SK-N-SH treated with all-trans-retinoic acid at 6 μM for 48 hours (cell line): ENCODE measurements at regions not wholly inside any gene's neighbourhood (a gene's known extent, or its start where the extent isn't known, plus 50 kb on each side); places are given as distances from the start of the nearest gene placed in this dataset.

Source experiments
- ARNTL ChIP-seq: fragments of 450-650 bp; formaldehyde crosslinking; IDR thresholded peaks from 2 replicates; pipeline ENCODE4 v1.5.0; 2020; ENCODE audit warnings: low read depth, mild to moderate bottlenecking, moderate library complexity, borderline replicate concordance
- CREB5 ChIP-seq: fragments of 250-450 bp; sonication (Bioruptor Pico); IDR thresholded peaks from 2 replicates; pipeline ENCODE4 v1.5.1; 2020; ENCODE audit warnings: low read depth, mild to moderate bottlenecking, moderate library complexity
- OSR1 ChIP-seq: fragments of 250-450 bp; sonication (Bioruptor Pico); IDR thresholded peaks from 2 replicates; pipeline ENCODE4 v1.8.0; 2022; ENCODE audit warnings: moderate library complexity, mild to moderate bottlenecking, inconsistent platforms
- PATZ1 ChIP-seq: fragments of 250-450 bp; sonication (Bioruptor Pico); IDR thresholded peaks from 2 replicates; pipeline ENCODE4 v1.8.0; 2020; ENCODE audit warnings: mild to moderate bottlenecking, moderate library complexity, borderline replicate concordance
- PPARA ChIP-seq: fragments of 250-450 bp; sonication (Bioruptor Pico); IDR thresholded peaks from 2 replicates; pipeline ENCODE4 v1.5.0; 2020; ENCODE audit warnings: mild to moderate bottlenecking, borderline replicate concordance
- RARB ChIP-seq: fragments of 250-450 bp; sonication (Bioruptor Pico); IDR thresholded peaks from 2 replicates; pipeline ENCODE4 v1.8.0; 2021; ENCODE audit warnings: mild to moderate bottlenecking, moderate library complexity
- TCF4 ChIP-seq: fragments of 250-450 bp; sonication (Bioruptor Pico); IDR thresholded peaks from 2 replicates; pipeline ENCODE4 v1.8.0; 2021; ENCODE audit warnings: mild to moderate bottlenecking, moderate library complexity, borderline replicate concordance
- ZC3H10 ChIP-seq: fragments of 250-450 bp; sonication (Bioruptor Pico); IDR thresholded peaks from 2 replicates; pipeline ENCODE4 v1.5.1; 2021; ENCODE audit warnings: mild to moderate bottlenecking, moderate library complexity
- ZFP3 ChIP-seq: fragments of 250-450 bp; sonication (Bioruptor Pico); IDR thresholded peaks from 2 replicates; pipeline ENCODE4 v1.5.0; 2020; ENCODE audit warnings: mild to moderate bottlenecking, moderate library complexity
- ZFP30 ChIP-seq: fragments of 450-650 bp; formaldehyde crosslinking; IDR thresholded peaks from 2 replicates; pipeline ENCODE4 v1.5.0; 2022; ENCODE audit warnings: mild to moderate bottlenecking, moderate library complexity
- ZNF565 ChIP-seq: fragments of 450-650 bp; formaldehyde crosslinking; conservative IDR thresholded peaks from 2 replicates; pipeline ENCODE4 v1.5.0; 2020; ENCODE audit warnings: low read depth, mild to moderate bottlenecking, moderate library complexity
- ZNF70 ChIP-seq: fragments of 450-650 bp; formaldehyde crosslinking; IDR thresholded peaks from 2 replicates; pipeline ENCODE4 v1.5.0; 2020; ENCODE audit warnings: mild to moderate bottlenecking, moderate library complexity
- ZNF8 ChIP-seq: fragments of 450-650 bp; formaldehyde crosslinking; IDR thresholded peaks from 2 replicates; pipeline ENCODE4 v1.5.0; 2020; ENCODE audit warnings: mild to moderate bottlenecking, moderate library complexity

- TF ChIP-seq ZNF565: no peak
- TF ChIP-seq CREB5 (CRISPR knock-in tag): no peak
- no peak for TF ChIP-seq PATZ1 (CRISPR knock-in tag)
- no peak for TF ChIP-seq PPARA (CRISPR knock-in tag)
- TF ChIP-seq ZC3H10 (CRISPR knock-in tag): no peak
- TF ChIP-seq ZFP30: no peak
- TF ChIP-seq ARNTL: no peak
- TF ChIP-seq RARB (CRISPR knock-in tag): no peak
- no peak for TF ChIP-seq ZFP3 (CRISPR knock-in tag)
- no peak for TF ChIP-seq OSR1 (CRISPR knock-in tag)
- no peak for TF ChIP-seq ZNF8 (CRISPR knock-in tag)
- no peak for TF ChIP-seq TCF4 (CRISPR knock-in tag)
- TF ChIP-seq ZNF70 (CRISPR knock-in tag): no peak
Measured at GRCh38 chr9:19521205-19521604, 112.4 kb downstream of the ACER2 start.
